Endothelial cell (in vitro differentiated cells): ENCODE measurements at regions not wholly inside any gene's neighbourhood (a gene's known extent, or its start where the extent isn't known, plus 50 kb on each side); places are given as distances from the start of the nearest gene placed in this dataset.

Experiments used
- DNase-seq: peaks from one replicate; pipeline ENCODE4 v3.0.0; 2021; ENCODE audit warnings: low spot score
- H3K27ac Mint-ChIP-seq: one replicate; pipeline ENCODE4 v1.8.0; 2021; ENCODE audit warnings: mixed read lengths, inconsistent platforms; ENCODE audit not compliant: unreplicated experiment
- H3K27me3 Mint-ChIP-seq: one replicate; pipeline ENCODE4 v1.8.0; 2021; ENCODE audit warnings: mild to moderate bottlenecking, moderate library complexity, mixed read lengths, inconsistent platforms; ENCODE audit not compliant: unreplicated experiment
- H3K36me3 Mint-ChIP-seq: one replicate; pipeline ENCODE4 v1.8.0; 2021; ENCODE audit warnings: mild to moderate bottlenecking, low read depth, mixed read lengths, inconsistent platforms; ENCODE audit not compliant: unreplicated experiment
- H3K4me1 Mint-ChIP-seq: one replicate; pipeline ENCODE4 v1.8.0; 2021; ENCODE audit warnings: mild to moderate bottlenecking, mixed read lengths, inconsistent platforms; ENCODE audit not compliant: unreplicated experiment
- H3K4me3 Mint-ChIP-seq: one replicate; pipeline ENCODE4 v1.8.0; 2021; ENCODE audit warnings: mild to moderate bottlenecking, mixed read lengths, inconsistent platforms; ENCODE audit not compliant: unreplicated experiment
- H3K9me3 Mint-ChIP-seq: one replicate; pipeline ENCODE4 v1.8.0; 2021; ENCODE audit warnings: mixed read lengths, inconsistent platforms; ENCODE audit not compliant: unreplicated experiment
- CTCF ChIP-seq: fragments of 200-600 bp; sonication (generic); IDR thresholded peaks from one replicate; pipeline ENCODE4 v1.5.0; 2021; ENCODE audit warnings: antibody characterized with exemption; ENCODE audit not compliant: unreplicated experiment

GRCh38 chr17:12457493-12457892 is 208.2 kb upstream of the MYOCD start:
- Mint-ChIP-seq H3K36me3 (peaks cover 7% of the 10 kb centered on the region), H3K27ac (no peak overlapping the region), H3K9me3 (peaks cover 9% of the 10 kb centered on the region), H3K4me1 (no peaks in the 10 kb centered on the region), H3K4me3 (no peak overlapping the region), H3K27me3 (no peaks in the 10 kb centered on the region)
- no peak for TF ChIP-seq CTCF
- DNase-seq: no peak

GRCh38 chr17:12459736-12460135 is 206.0 kb upstream of the MYOCD start:
- TF ChIP-seq CTCF: no peak

DNA sequence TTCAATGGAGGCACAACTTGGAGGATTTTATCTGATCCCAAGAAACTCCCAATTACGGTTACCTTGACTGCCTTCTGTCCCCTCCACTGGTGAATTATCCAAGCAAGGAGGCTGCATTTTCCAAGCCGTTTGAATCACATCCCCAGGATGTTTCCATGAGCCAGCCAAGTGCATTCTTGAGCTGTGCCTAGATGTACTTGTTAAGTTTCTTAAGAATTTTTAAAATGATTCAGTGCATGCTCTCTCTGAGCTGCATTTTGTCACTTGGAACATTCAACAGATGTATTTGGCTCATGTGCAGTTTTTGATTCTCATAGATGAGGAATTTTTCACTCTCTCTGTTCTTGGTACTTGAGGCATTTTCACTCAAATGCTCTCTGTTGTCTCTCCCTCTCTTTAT is 202.6 kb upstream of the MYOCD start:
- Mint-ChIP-seq H3K9me3 (no peaks in the 10 kb centered on the region), H3K36me3 (no peaks in the 10 kb centered on the region), H3K27ac (no peak overlapping the region), H3K4me1 (no peaks in the 10 kb centered on the region), H3K4me3 (no peak overlapping the region), H3K27me3 (no peaks in the 10 kb centered on the region)
- DNase-seq: no peak
- no peak for TF ChIP-seq CTCF

More at GRCh38 chr17:12459736-12460135, 206.0 kb upstream of the MYOCD start:
- Mint-ChIP-seq H3K36me3 (peaks cover 7% of the 10 kb centered on the region), H3K4me1 (no peaks in the 10 kb centered on the region), H3K27me3 (no peaks in the 10 kb centered on the region), H3K27ac (no peak overlapping the region), H3K4me3 (no peak overlapping the region), H3K9me3 (peaks cover 9% of the 10 kb centered on the region)
- DNase-seq: no peak

GRCh38 chr17:12472252-12473173 is 193.2 kb upstream of the MYOCD start:
- H3K36me3 Mint-ChIP-seq: no peaks in the 10 kb centered on the region
- TF ChIP-seq CTCF: no peak
- no peak overlapping the region for H3K4me3 Mint-ChIP-seq
- DNase-seq: no peak
- H3K4me1 Mint-ChIP-seq: no peaks in the 10 kb centered on the region
- no peak overlapping the region for H3K27ac Mint-ChIP-seq
- H3K9me3 Mint-ChIP-seq: no peaks in the 10 kb centered on the region
- H3K27me3 Mint-ChIP-seq: no peaks in the 10 kb centered on the region

- Mint-ChIP-seq H3K27ac (no peak overlapping the region), H3K36me3 (no peaks in the 10 kb centered on the region), H3K9me3 (no peaks in the 10 kb centered on the region), H3K4me1 (no peaks in the 10 kb centered on the region), H3K27me3 (no peaks in the 10 kb centered on the region), H3K4me3 (no peak overlapping the region)
- DNase-seq: no peak
- no peak for TF ChIP-seq CTCF
Observed at GRCh38 chr17:12478311-12478710, 187.4 kb upstream of the MYOCD start.
